Pons (tissue), 1 donor: ENCODE measurements at regions not wholly inside any gene's neighbourhood (a gene's known extent, or its start where the extent isn't known, plus 50 kb on each side); places are given as distances from the start of the nearest gene placed in this dataset.

Experiments
- DNase-seq: peaks from one replicate; pipeline ENCODE4 v3.0.0-alpha.2; 2016; ENCODE audit warnings: low spot score

GRCh38 chr12:30827101-30828066, 72.6 kb upstream of the CAPRIN2 start:
- DNase-seq = no peak

- DNase-seq = no peak
Measured at GRCh38 chr12:30826276-30826675, 71.5 kb upstream of the CAPRIN2 start.

GRCh38 chr12:30825341-30825740, 70.6 kb upstream of the CAPRIN2 start:
- DNase-seq = no peak

GRCh38 chr12:30824311-30824710, 69.6 kb upstream of the CAPRIN2 start:
- DNase-seq = no peak

- no peak for DNase-seq
Measured at GRCh38 chr12:30823764-30824163, 69.0 kb upstream of the CAPRIN2 start.

GRCh38 chr12:30823156-30823699, 68.5 kb upstream of the CAPRIN2 start:
- DNase-seq = peak; percentile 4

GRCh38 chr12:30822385-30823155, 67.8 kb upstream of the CAPRIN2 start:
- DNase-seq = peak; percentile 58

GRCh38 chr12:30820406-30820946, 65.7 kb upstream of the CAPRIN2 start:
- DNase-seq = no peak

GRCh38 chr12:30818562-30818961, 63.8 kb upstream of the CAPRIN2 start:
- DNase-seq = no peak

- DNase-seq = no peak
Measured at GRCh38 chr12:30816742-30817465, 62.2 kb upstream of the CAPRIN2 start.

GRCh38 chr12:30814295-30814655, 59.5 kb upstream of the CAPRIN2 start:
- DNase-seq = no peak

GRCh38 chr12:30813525-30814294, 59.0 kb upstream of the CAPRIN2 start:
- DNase-seq = no peak

- no peak for DNase-seq
Measured at GRCh38 chr12:30811966-30812365, 57.2 kb upstream of the CAPRIN2 start.

GRCh38 chr12:30810918-30811317, 56.2 kb upstream of the CAPRIN2 start:
- DNase-seq = no peak

- no peak for DNase-seq
Measured at GRCh38 chr12:30807695-30808034, 52.9 kb upstream of the CAPRIN2 start.

GRCh38 chr12:30806989-30807694, 52.4 kb upstream of the CAPRIN2 start:
- DNase-seq = peak; percentile 69

GRCh38 chr12:30805959-30806358, 51.2 kb upstream of the CAPRIN2 start:
- DNase-seq = no peak
